IMR-90 (cell line): ENCODE measurements at regions not wholly inside any gene's neighbourhood (a gene's known extent, or its start where the extent isn't known, plus 50 kb on each side); places are given as distances from the start of the nearest gene placed in this dataset.

Experiments
- ATAC-seq: fragments of 200-7000 bp; cut with Tn5 transposase; 2 replicates; pipeline ENCODE4 v1.9.1; 2020; ENCODE audit warnings: low read depth, mild to moderate bottlenecking, moderate library complexity
- BruUV-seq: library from RNA; stranded (reverse); fragments of 400-500 nt; replicated peaks from 2 replicates; lab custom pipeline; 2021; lab: Mats Ljungman, UMichigan
- CTCF ChIA-PET: fragments of 300-600 bp; formaldehyde crosslinking; extraction: SDS; loops from one replicate; lab custom pipeline; 2021; ENCODE audit warnings: antibody characterized with exemption; lab: Yijun Ruan, JAX
- POLR2A ChIA-PET: fragments of 300-600 bp; sonication (Branson Sonifier 250); formaldehyde crosslinking; loops from one replicate; lab custom pipeline; 2022; ENCODE audit warnings: antibody characterized with exemption; ENCODE audit not compliant: unreplicated experiment; lab: Charles Lee
- DNase-seq: peaks from one replicate; pipeline ENCODE4 v3.0.0; 2013
- H2AFZ ChIP-seq: replicated peaks from 2 replicates; pipeline ENCODE3; 2013; ENCODE audit warnings: low read length, mild to moderate bottlenecking; ENCODE audit not compliant: poor library complexity
- H2AK5ac ChIP-seq: 2 replicates; pipeline ENCODE4 v1.6.1; 2013; ENCODE audit warnings: low read depth, low read length, inconsistent platforms
- H2AK9ac ChIP-seq: replicated peaks from 2 replicates; pipeline ENCODE3; 2013; ENCODE audit warnings: mild to moderate bottlenecking, low read depth, low read length, moderate library complexity; ENCODE audit not compliant: poor library complexity
- H2BK120ac ChIP-seq: 2 replicates; pipeline ENCODE4 v1.6.1; 2013; ENCODE audit warnings: low read depth, low read length, inconsistent platforms
- H2BK15ac ChIP-seq: 3 replicates; pipeline ENCODE4 v1.6.1; 2013; ENCODE audit warnings: low read depth, low read length, inconsistent platforms
- H2BK20ac ChIP-seq: 2 replicates; pipeline ENCODE4 v1.6.1; 2013; ENCODE audit warnings: low read depth, mild to moderate bottlenecking, inconsistent platforms, low read length, moderate library complexity
- H2BK5ac ChIP-seq: 2 replicates; pipeline ENCODE4 v1.6.1; 2013; ENCODE audit warnings: mild to moderate bottlenecking, low read depth, low read length, inconsistent platforms; ENCODE audit not compliant: poor library complexity, severe bottlenecking
- H3K14ac ChIP-seq: replicated peaks from 2 replicates; pipeline ENCODE4 v1.6.1; 2013; ENCODE audit warnings: low read depth, low read length, inconsistent platforms
- H3K18ac ChIP-seq: 2 replicates; pipeline ENCODE4 v1.6.1; 2013; ENCODE audit warnings: low read depth, low read length, control low read depth
- H3K23ac ChIP-seq: 2 replicates; pipeline ENCODE4 v1.6.1; 2013; ENCODE audit warnings: low read depth, low read length, inconsistent platforms
- H3K27ac ChIP-seq: 2 replicates; pipeline ENCODE4 v1.5.1; 2013; ENCODE audit warnings: mild to moderate bottlenecking, control low read depth, low read length; ENCODE audit not compliant: insufficient read depth
- H3K27me3 ChIP-seq: 2 replicates; pipeline ENCODE4 v1.6.1; 2013; ENCODE audit warnings: low read length; ENCODE audit not compliant: control insufficient read depth, insufficient read depth
- H3K36me3 ChIP-seq: 2 replicates; pipeline ENCODE4 v1.6.1; 2013; ENCODE audit warnings: low read length, mixed read lengths; ENCODE audit not compliant: control insufficient read depth, insufficient read depth
- H3K4ac ChIP-seq: 2 replicates; pipeline ENCODE4 v1.6.1; 2013; ENCODE audit warnings: low read depth, low read length, inconsistent platforms
- H3K4me1 ChIP-seq: 2 replicates; pipeline ENCODE4 v1.6.1; 2013; ENCODE audit warnings: low read length, mixed read lengths; ENCODE audit not compliant: control insufficient read depth, insufficient read depth
- H3K4me2 ChIP-seq: 2 replicates; pipeline ENCODE4 v1.6.1; 2013; ENCODE audit warnings: low read depth, mild to moderate bottlenecking, control low read depth, low read length, moderate library complexity
- H3K4me3 ChIP-seq: 2 replicates; pipeline ENCODE4 v1.5.1; 2013; ENCODE audit warnings: low read depth, mild to moderate bottlenecking, control low read depth, low read length, moderate library complexity; ENCODE audit not compliant: insufficient read depth
- H3K56ac ChIP-seq: 2 replicates; pipeline ENCODE4 v1.6.1; 2013; ENCODE audit warnings: low read length, inconsistent platforms; ENCODE audit not compliant: insufficient read depth; ENCODE audit errors: extremely low read depth
- H3K79me1 ChIP-seq, 2 experiments: 2 replicates each; pipeline ENCODE4 v1.6.1; 2013; ENCODE audit warnings: low read length in 2 of 2, inconsistent platforms in 1 of 2, low read depth in 1 of 2
- H3K9ac ChIP-seq: 2 replicates; pipeline ENCODE4 v1.6.1; 2013; ENCODE audit warnings: low read depth, low read length, control low read depth
- H3K9me1 ChIP-seq: 2 replicates; pipeline ENCODE4 v1.6.1; 2013; ENCODE audit warnings: low read length, inconsistent platforms; ENCODE audit not compliant: insufficient read depth
- H3K9me3 ChIP-seq: 2 replicates; pipeline ENCODE4 v1.6.1; 2013; ENCODE audit warnings: low read length; ENCODE audit not compliant: control insufficient read depth, insufficient read depth
- H4K20me1 ChIP-seq: 2 replicates; pipeline ENCODE4 v1.6.1; 2013; ENCODE audit warnings: low read length, inconsistent platforms; ENCODE audit not compliant: insufficient read depth
- H4K5ac ChIP-seq: 2 replicates; pipeline ENCODE4 v1.6.1; 2013; ENCODE audit warnings: mild to moderate bottlenecking, low read depth, low read length, control low read depth
- H4K8ac ChIP-seq, 2 experiments: 2 replicates each; pipeline ENCODE4 v1.6.1; 2013; ENCODE audit warnings: low read depth in 2 of 2, low read length in 2 of 2, control low read depth in 1 of 2, inconsistent platforms in 1 of 2
- H4K91ac ChIP-seq: 2 replicates; pipeline ENCODE4 v1.6.1; 2013; ENCODE audit warnings: low read depth, low read length, inconsistent platforms; ENCODE audit not compliant: insufficient read depth
- CEBPB ChIP-seq: IDR thresholded peaks from 2 replicates; pipeline ENCODE4 v1.6.1; 2012; ENCODE audit warnings: low read depth, low read length, improper control_type of control experiment
- CHD1 ChIP-seq: IDR thresholded peaks from 2 replicates; pipeline ENCODE4 v1.6.1; 2012; ENCODE audit warnings: low read depth, low read length, improper control_type of control experiment
- ELK1 ChIP-seq: fragments of 150-350 bp; IDR thresholded peaks from 2 replicates; pipeline ENCODE4 v1.6.1; 2016; ENCODE audit warnings: low read depth, mild to moderate bottlenecking, low read length, moderate library complexity, borderline replicate concordance
- FOS ChIP-seq: fragments of 150-350 bp; IDR thresholded peaks from 2 replicates; pipeline ENCODE4 v1.6.1; 2016; ENCODE audit warnings: low read depth, low read length
- MAZ ChIP-seq: IDR thresholded peaks from 2 replicates; pipeline ENCODE4 v1.6.1; 2012; ENCODE audit warnings: low read depth, mild to moderate bottlenecking, low read length, improper control_type of control experiment, moderate library complexity, borderline replicate concordance
- MXI1 ChIP-seq: IDR thresholded peaks from 2 replicates; pipeline ENCODE4 v1.6.1; 2012; ENCODE audit warnings: low read depth, mild to moderate bottlenecking, low read length, moderate library complexity, borderline replicate concordance
- POLR2A ChIP-seq: IDR thresholded peaks from 2 replicates; pipeline ENCODE4 v1.6.1; 2012; ENCODE audit warnings: mild to moderate bottlenecking, low read depth, low read length
- RAD21 ChIP-seq: IDR thresholded peaks from 2 replicates; pipeline ENCODE4 v1.6.1; 2012; ENCODE audit warnings: low read length, improper control_type of control experiment
- RCOR1 ChIP-seq: IDR thresholded peaks from 2 replicates; pipeline ENCODE4 v1.6.1; 2012; ENCODE audit warnings: mild to moderate bottlenecking, low read length, improper control_type of control experiment; ENCODE audit not compliant: insufficient replicate concordance
- RFX5 ChIP-seq: IDR thresholded peaks from 2 replicates; pipeline ENCODE4 v1.8.0; 2012; ENCODE audit warnings: low read depth, mild to moderate bottlenecking, low read length, moderate library complexity
- SMC3 ChIP-seq: fragments of 150-350 bp; IDR thresholded peaks from 2 replicates; pipeline ENCODE4 v1.6.1; 2016; ENCODE audit warnings: low read depth, mild to moderate bottlenecking, antibody characterized with exemption, low read length, moderate library complexity
- WGBS, 2 experiments: methylation state at CpG; one replicate each; pipeline versions ENCODE4 v1.1.5 to v1.1.7; 2013; ENCODE audit warnings: missing lambda C conversion rate in 2 of 2; ENCODE audit not compliant: insufficient read length in 1 of 2; ENCODE audit errors: extremely low coverage in 2 of 2; 5-methylcytosine and 5-hydroxymethylcytosine counted together
- dilution Hi-C: fragments of 300-500 bp; cut with HindIII; formaldehyde crosslinking; loops from one replicate; pipeline ENCODE4 v1.14.3; 2018; ENCODE audit warnings: low sequenced_read_pairs; ENCODE audit not compliant: unreplicated experiment
- in situ Hi-C: fragments of 300-500 bp; cut with MboI; formaldehyde crosslinking; loops from 3 replicates; pipeline ENCODE4 v1.14.3; 2019; ENCODE audit warnings: low sequenced_read_pairs, inconsistent platforms, mixed read lengths
- intact Hi-C: fragments of 100-400 bp; cut with micrococcal nuclease; formaldehyde crosslinking; loops from 2 replicates; pipeline ENCODE4 v1.10.0; 2022

- H2AK5ac ChIP-seq: no peak overlapping the region
- dilution Hi-C loops (no loop called here), in situ Hi-C loops (no loop called here), intact Hi-C loops (no loop called here)
- ChIA-PET CTCF (no interaction called here), POLR2A (no interaction called here)
- no peak overlapping the region for H4K5ac ChIP-seq
- H3K79me1 ChIP-seq: no peaks in the 10 kb centered on the region
- H3K14ac ChIP-seq: no peak overlapping the region
- no peak overlapping the region for H2AFZ ChIP-seq
- no peaks in the 10 kb centered on the region for H3K9me1 ChIP-seq
- H3K4ac ChIP-seq: no peak overlapping the region
- no peak overlapping the region for H3K23ac ChIP-seq
- no peaks in the 10 kb centered on the region for H3K36me3 ChIP-seq
- no peak overlapping the region for H2BK120ac ChIP-seq
- peak; percentile 0 for DNase-seq
- H4K20me1 ChIP-seq: no peaks in the 10 kb centered on the region
- H3K4me3 ChIP-seq: no peak overlapping the region
- no peak overlapping the region for H4K91ac ChIP-seq
- no peak overlapping the region for H2AK9ac ChIP-seq
- no peaks in the 10 kb centered on the region for H3K4me1 ChIP-seq
- no peaks in the 10 kb centered on the region for H3K27me3 ChIP-seq
- no peak overlapping the region for H3K4me2 ChIP-seq
- H3K56ac ChIP-seq: no peak overlapping the region
- H3K9me3 ChIP-seq: no peaks in the 10 kb centered on the region
- H2BK5ac ChIP-seq: no peak overlapping the region
- no peak overlapping the region for H3K27ac ChIP-seq
- H2BK20ac ChIP-seq: no peak overlapping the region
- TF ChIP-seq RFX5: no peak
- no peak for TF ChIP-seq CHD1
- no peak for TF ChIP-seq CEBPB
- no peak for TF ChIP-seq FOS
- TF ChIP-seq MAZ: no peak
- no peak for TF ChIP-seq RAD21
- no peak for TF ChIP-seq POLR2A
- no peak for TF ChIP-seq RCOR1
- TF ChIP-seq SMC3: no peak
- TF ChIP-seq ELK1: no peak
- TF ChIP-seq MXI1: no peak
- BruUV-seq: no TSS peak
- H4K8ac ChIP-seq: no peak overlapping the region
- WGBS, 2 experiments: no CpG with 5 or more reads among the region's 1 CpG
- no peak overlapping the region for H3K9ac ChIP-seq
- no peak overlapping the region for H3K18ac ChIP-seq
- ATAC-seq: no peak
- no peak overlapping the region for H2BK15ac ChIP-seq
Measured at GRCh38 chr6:92479831-92480230, 939.5 kb downstream of the EPHA7 start.
